GM12878 (cell line): ENCODE measurements at regions not wholly inside any gene's neighbourhood (a gene's known extent, or its start where the extent isn't known, plus 50 kb on each side); places are given as distances from the start of the nearest gene placed in this dataset.

Source experiments
- ATAC-seq: fragments of 200-7000 bp; cut with Tn5 transposase; 3 replicates; pipeline ENCODE4 v1.9.1; 2020; ENCODE audit warnings: mild to moderate bottlenecking, moderate library complexity
- BruUV-seq: library from RNA; stranded (reverse); fragments of 400-500 nt; replicated peaks from 2 replicates; lab custom pipeline; 2021; lab: Mats Ljungman, UMichigan
- CTCF ChIA-PET: fragments of 300-600 bp; sonication (Branson Sonifier 250); formaldehyde crosslinking; extraction: SDS; loops from one replicate; lab custom pipeline; 2021; ENCODE audit warnings: inconsistent platforms; lab: Yijun Ruan, JAX
- POLR2A ChIA-PET: fragments of 350-600 bp; formaldehyde crosslinking; extraction: SDS; loops from one replicate; lab custom pipeline; 2021; ENCODE audit warnings: inconsistent platforms; lab: Charles Lee
- RAD21 ChIA-PET: fragments of 300-600 bp; sonication (Branson Sonifier 250); formaldehyde crosslinking; loops from one replicate; lab custom pipeline; 2023; ENCODE audit warnings: antibody characterized with exemption; ENCODE audit not compliant: unreplicated experiment; lab: Charles Lee
- SMC1A ChIA-PET: fragments of 300-600 bp; sonication (Branson Sonifier 250); formaldehyde crosslinking; loops from one replicate; lab custom pipeline; 2023; ENCODE audit not compliant: unreplicated experiment, uncharacterized antibody; lab: Charles Lee
- DNase-seq: peaks from one replicate; pipeline ENCODE4 v3.0.0-alpha.2; 2011; ENCODE audit warnings: low read depth, low spot score
- FAIRE-seq: peaks from 3 replicates; lab custom pipeline; 2011; peaks lifted over from hg19 to GRCh38; lab: Jason Lieb, UNC
- H2AFZ ChIP-seq: 2 replicates; pipeline ENCODE4 v1.6.0; 2011; ENCODE audit warnings: low read depth, low read length, control low read depth; ENCODE audit not compliant: control insufficient read depth
- H3K27ac ChIP-seq: 2 replicates; pipeline ENCODE4 v1.5.1; 2011; ENCODE audit warnings: control low read depth; ENCODE audit not compliant: control insufficient read depth, insufficient read depth
- H3K27me3 ChIP-seq, 2 experiments: replicated peaks in 1 of 2; 2 replicates each; pipeline versions ENCODE4 v1.6.0 to v1.6.1; 2011; ENCODE audit warnings: low read length in 1 of 2; ENCODE audit not compliant: control insufficient read depth in 2 of 2, insufficient read depth in 2 of 2
- H3K36me3 ChIP-seq, 2 experiments: 2 replicates each; pipeline ENCODE4 v1.5.1; 2011; ENCODE audit warnings: low read length in 1 of 2; ENCODE audit not compliant: control insufficient read depth in 2 of 2, insufficient read depth in 2 of 2
- H3K4me1 ChIP-seq: 2 replicates; pipeline ENCODE4 v1.6.1; 2011; ENCODE audit warnings: mild to moderate bottlenecking, low read length, moderate library complexity, mixed read lengths; ENCODE audit not compliant: control insufficient read depth, insufficient read depth
- H3K4me2 ChIP-seq: 2 replicates; pipeline ENCODE4 v1.6.0; 2011; ENCODE audit warnings: control low read depth; ENCODE audit not compliant: control insufficient read depth, insufficient read depth
- H3K4me3 ChIP-seq: fragments of 200-600 bp; sonication (generic); 2 replicates; pipeline ENCODE4 v1.5.1; 2016
- H3K79me2 ChIP-seq: 2 replicates; pipeline ENCODE4 v1.6.0; 2011; ENCODE audit warnings: low read length; ENCODE audit not compliant: control insufficient read depth, insufficient read depth
- H3K9ac ChIP-seq: 2 replicates; pipeline ENCODE4 v1.8.0; 2011; ENCODE audit warnings: low read length, control low read depth, mixed read lengths; ENCODE audit not compliant: control insufficient read depth, insufficient read depth
- H3K9me3 ChIP-seq: replicated peaks from 3 replicates; pipeline ENCODE4 v1.5.1; 2011; ENCODE audit warnings: mild to moderate bottlenecking, low read length; ENCODE audit not compliant: control insufficient read depth, insufficient read depth
- H4K20me1 ChIP-seq: 2 replicates; pipeline ENCODE4 v1.6.0; 2011; ENCODE audit not compliant: control insufficient read depth, insufficient read depth
- ATF7 ChIP-seq: fragments of 450-650 bp; IDR thresholded peaks from 2 replicates; pipeline ENCODE4 v1.6.1; 2016; ENCODE audit warnings: low read depth, mild to moderate bottlenecking
- WGBS: methylation state at CpG from one replicate; pipeline ENCODE4 v1.1.6; 2016; ENCODE audit warnings: low lambda C conversion rate; ENCODE audit not compliant: insufficient replicate concordance, insufficient coverage; ENCODE audit errors: missing lambda C conversion rate; 5-methylcytosine and 5-hydroxymethylcytosine counted together
- in situ Hi-C: fragments of 300-500 bp; cut with MboI; formaldehyde crosslinking; loops from 9 replicates; pipeline ENCODE4 v1.14.3; 2018; ENCODE audit warnings: mixed read lengths
- intact Hi-C: fragments of 100-400 bp; cut with micrococcal nuclease; formaldehyde crosslinking; loops from one replicate; pipeline ENCODE4 v1.14.2; 2022; ENCODE audit not compliant: unreplicated experiment
- TF ChIP-seq, protein P1 (sequence below): fragments of 450-650 bp; IDR thresholded peaks from 2 replicates; pipeline ENCODE4 v1.6.1; 2016; ENCODE audit warnings: mild to moderate bottlenecking, moderate library complexity, borderline replicate concordance
- TF ChIP-seq, protein P2 (sequence below): IDR thresholded peaks from 2 replicates; pipeline ENCODE4 v1.6.1; 2012; ENCODE audit warnings: improper control_type of control experiment, low read depth, low read length; ENCODE audit not compliant: insufficient replicate concordance

DNA sequence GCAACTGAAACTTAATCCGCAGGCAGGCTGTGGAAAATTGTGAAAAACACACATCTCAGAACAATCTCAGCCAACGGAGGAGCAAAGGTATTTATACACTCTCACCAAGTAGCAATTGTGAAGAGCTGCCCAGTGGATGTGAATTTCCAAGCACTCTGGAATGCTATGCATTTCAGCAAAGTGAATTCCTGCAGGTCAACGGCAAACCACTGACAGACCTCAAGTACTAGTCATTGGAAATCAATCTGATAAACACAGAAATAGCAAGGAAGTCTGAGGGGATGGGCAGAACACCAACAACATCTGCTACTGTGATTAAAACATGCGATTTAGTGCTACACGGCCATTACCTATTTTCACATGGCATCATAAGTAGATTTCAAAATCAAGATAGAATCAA is 429.1 kb downstream of the HTR1B start (continued):
- TF ChIP-seq, protein P1, sequence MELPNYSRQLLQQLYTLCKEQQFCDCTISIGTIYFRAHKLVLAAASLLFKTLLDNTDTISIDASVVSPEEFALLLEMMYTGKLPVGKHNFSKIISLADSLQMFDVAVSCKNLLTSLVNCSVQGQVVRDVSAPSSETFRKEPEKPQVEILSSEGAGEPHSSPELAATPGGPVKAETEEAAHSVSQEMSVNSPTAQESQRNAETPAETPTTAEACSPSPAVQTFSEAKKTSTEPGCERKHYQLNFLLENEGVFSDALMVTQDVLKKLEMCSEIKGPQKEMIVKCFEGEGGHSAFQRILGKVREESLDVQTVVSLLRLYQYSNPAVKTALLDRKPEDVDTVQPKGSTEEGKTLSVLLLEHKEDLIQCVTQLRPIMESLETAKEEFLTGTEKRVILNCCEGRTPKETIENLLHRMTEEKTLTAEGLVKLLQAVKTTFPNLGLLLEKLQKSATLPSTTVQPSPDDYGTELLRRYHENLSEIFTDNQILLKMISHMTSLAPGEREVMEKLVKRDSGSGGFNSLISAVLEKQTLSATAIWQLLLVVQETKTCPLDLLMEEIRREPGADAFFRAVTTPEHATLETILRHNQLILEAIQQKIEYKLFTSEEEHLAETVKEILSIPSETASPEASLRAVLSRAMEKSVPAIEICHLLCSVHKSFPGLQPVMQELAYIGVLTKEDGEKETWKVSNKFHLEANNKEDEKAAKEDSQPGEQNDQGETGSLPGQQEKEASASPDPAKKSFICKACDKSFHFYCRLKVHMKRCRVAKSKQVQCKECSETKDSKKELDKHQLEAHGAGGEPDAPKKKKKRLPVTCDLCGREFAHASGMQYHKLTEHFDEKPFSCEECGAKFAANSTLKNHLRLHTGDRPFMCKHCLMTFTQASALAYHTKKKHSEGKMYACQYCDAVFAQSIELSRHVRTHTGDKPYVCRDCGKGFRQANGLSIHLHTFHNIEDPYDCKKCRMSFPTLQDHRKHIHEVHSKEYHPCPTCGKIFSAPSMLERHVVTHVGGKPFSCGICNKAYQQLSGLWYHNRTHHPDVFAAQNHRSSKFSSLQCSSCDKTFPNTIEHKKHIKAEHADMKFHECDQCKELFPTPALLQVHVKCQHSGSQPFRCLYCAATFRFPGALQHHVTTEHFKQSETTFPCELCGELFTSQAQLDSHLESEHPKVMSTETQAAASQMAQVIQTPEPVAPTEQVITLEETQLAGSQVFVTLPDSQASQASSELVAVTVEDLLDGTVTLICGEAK, result no peak

DNA sequence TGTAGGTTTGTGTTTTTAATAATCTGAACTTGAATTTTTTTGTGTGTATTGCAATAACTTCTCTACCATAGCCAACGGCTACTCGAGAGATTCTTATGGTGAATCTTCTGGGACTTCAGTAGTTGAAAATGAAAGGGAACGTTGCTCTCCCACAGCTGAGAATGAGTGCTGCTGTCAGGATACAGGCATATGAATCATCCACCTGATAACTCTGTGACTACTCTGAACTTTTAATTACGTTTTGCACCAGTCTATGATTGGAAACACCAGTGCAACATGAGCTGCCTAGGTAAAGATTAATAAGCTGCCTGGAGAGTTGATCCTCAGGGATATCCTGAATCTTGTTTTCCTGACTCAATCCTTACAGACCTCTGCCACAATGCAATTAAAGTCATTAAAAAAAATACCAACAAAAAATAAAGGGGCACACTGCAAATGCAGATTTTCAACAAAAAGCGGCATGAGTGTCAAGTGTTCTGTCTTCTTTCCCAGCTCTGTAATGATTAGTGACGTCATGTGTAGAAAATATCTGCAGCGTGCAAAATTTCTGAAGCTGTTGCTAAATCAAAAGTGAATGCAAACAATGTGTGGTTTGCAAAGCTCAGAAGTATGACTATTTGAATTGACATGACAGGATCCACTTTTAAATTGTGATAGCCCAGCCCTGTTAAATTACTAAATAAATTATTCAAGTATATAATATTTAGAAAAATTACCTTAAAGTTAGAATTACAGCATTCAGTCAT is 432.2 kb downstream of the HTR1B start:
- no peak for FAIRE-seq
- RAD21 ChIA-PET, result no interaction called here
- H3K9ac ChIP-seq, result no peak overlapping the region
- 31% methylated on average over 7 of the region's 7 CpGs for WGBS
- H3K79me2 ChIP-seq, result no peaks in the 10 kb centered on the region
- DNase-seq, result no peak
- SMC1A ChIA-PET, result interaction anchor here (1.0 to 2.7 kb wide), 3 partner anchors 14 to 33 kb away, joined by 3 to 6 read pairs (median 3); no protein-coding TSS in a partner anchor
- no peak overlapping the region for H2AFZ ChIP-seq
- no peak overlapping the region for H3K4me3 ChIP-seq
- CTCF ChIA-PET, result interaction anchor here (0.9 kb wide), 1 partner anchor 11 kb away, joined by 3 read pairs; no protein-coding TSS in a partner anchor
- no peaks in the 10 kb centered on the region for H3K36me3 ChIP-seq
- H3K27ac ChIP-seq, result no peak overlapping the region
- intact Hi-C loops (no loop called here), in situ Hi-C loops (no loop called here)
- no peak overlapping the region for H3K4me2 ChIP-seq
- no peaks in the 10 kb centered on the region for H3K4me1 ChIP-seq
- TF ChIP-seq, protein P2, sequence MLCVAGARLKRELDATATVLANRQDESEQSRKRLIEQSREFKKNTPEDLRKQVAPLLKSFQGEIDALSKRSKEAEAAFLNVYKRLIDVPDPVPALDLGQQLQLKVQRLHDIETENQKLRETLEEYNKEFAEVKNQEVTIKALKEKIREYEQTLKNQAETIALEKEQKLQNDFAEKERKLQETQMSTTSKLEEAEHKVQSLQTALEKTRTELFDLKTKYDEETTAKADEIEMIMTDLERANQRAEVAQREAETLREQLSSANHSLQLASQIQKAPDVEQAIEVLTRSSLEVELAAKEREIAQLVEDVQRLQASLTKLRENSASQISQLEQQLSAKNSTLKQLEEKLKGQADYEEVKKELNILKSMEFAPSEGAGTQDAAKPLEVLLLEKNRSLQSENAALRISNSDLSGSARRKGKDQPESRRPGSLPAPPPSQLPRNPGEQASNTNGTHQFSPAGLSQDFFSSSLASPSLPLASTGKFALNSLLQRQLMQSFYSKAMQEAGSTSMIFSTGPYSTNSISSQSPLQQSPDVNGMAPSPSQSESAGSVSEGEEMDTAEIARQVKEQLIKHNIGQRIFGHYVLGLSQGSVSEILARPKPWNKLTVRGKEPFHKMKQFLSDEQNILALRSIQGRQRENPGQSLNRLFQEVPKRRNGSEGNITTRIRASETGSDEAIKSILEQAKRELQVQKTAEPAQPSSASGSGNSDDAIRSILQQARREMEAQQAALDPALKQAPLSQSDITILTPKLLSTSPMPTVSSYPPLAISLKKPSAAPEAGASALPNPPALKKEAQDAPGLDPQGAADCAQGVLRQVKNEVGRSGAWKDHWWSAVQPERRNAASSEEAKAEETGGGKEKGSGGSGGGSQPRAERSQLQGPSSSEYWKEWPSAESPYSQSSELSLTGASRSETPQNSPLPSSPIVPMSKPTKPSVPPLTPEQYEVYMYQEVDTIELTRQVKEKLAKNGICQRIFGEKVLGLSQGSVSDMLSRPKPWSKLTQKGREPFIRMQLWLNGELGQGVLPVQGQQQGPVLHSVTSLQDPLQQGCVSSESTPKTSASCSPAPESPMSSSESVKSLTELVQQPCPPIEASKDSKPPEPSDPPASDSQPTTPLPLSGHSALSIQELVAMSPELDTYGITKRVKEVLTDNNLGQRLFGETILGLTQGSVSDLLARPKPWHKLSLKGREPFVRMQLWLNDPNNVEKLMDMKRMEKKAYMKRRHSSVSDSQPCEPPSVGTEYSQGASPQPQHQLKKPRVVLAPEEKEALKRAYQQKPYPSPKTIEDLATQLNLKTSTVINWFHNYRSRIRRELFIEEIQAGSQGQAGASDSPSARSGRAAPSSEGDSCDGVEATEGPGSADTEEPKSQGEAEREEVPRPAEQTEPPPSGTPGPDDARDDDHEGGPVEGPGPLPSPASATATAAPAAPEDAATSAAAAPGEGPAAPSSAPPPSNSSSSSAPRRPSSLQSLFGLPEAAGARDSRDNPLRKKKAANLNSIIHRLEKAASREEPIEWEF, result no peak
- TF ChIP-seq ATF7, result peak; percentile 78
- POLR2A ChIA-PET, result no interaction called here
- H4K20me1 ChIP-seq, result no peaks in the 10 kb centered on the region
- ATAC-seq, result no peak
- no peaks in the 10 kb centered on the region for H3K27me3 ChIP-seq
- no peaks in the 10 kb centered on the region for H3K9me3 ChIP-seq
- BruUV-seq, result no TSS peak
